Tibial artery (tissue), 4 donors: ENCODE measurements at regions not wholly inside any gene's neighbourhood (a gene's known extent, or its start where the extent isn't known, plus 50 kb on each side); places are given as distances from the start of the nearest gene placed in this dataset.

ENCODE experiments used
- DNase-seq, 2 donors: peaks; one replicate each; pipeline ENCODE4 v3.0.0-alpha.2; 2019
- H3K27ac ChIP-seq, 2 donors: fragments of 200-600 bp; sonication (generic) in 1 of 2; 1 replicate in 1 of 2; 2 replicates in 1 of 2; pipeline ENCODE4 v1.5.1; 2018 to 2019; ENCODE audit warnings: mild to moderate bottlenecking in 1 of 2
- H3K27me3 ChIP-seq, 2 donors: fragments of 200-600 bp; sonication (generic) in 1 of 2; one replicate each; pipeline versions ENCODE4 v1.5.1 to v1.6.0; 2016 to 2019
- H3K36me3 ChIP-seq, 3 donors: fragments of 200-600 bp; sonication (generic) in 2 of 3; one replicate each; pipeline ENCODE4 v1.5.1; 2016 to 2019; ENCODE audit warnings: mild to moderate bottlenecking in 2 of 3
- H3K4me1 ChIP-seq, 4 donors: fragments of 200-600 bp; sonication (generic) in 2 of 4; 1 replicate in 3 of 4; 2 replicates in 1 of 4; pipeline ENCODE4 v1.5.1; 2016 to 2019
- H3K4me3 ChIP-seq, 2 donors: fragments of 200-600 bp; sonication (generic) in 1 of 2; 1 replicate in 1 of 2; 2 replicates in 1 of 2; pipeline ENCODE4 v1.5.1; 2018 to 2019; ENCODE audit warnings: mild to moderate bottlenecking in 2 of 2
- H3K9me3 ChIP-seq, 3 donors: fragments of 200-600 bp; sonication (generic) in 1 of 3; one replicate each; pipeline ENCODE4 v1.5.1; 2016 to 2019
- CTCF ChIP-seq, 2 experiments: fragments of 200-600 bp in 1 of 2; fragments of 450-650 bp in 1 of 2; IDR thresholded peaks; one replicate each; pipeline ENCODE4 v1.5.1; 2017 to 2019; ENCODE audit warnings: antibody characterized with exemption in 2 of 2, mild to moderate bottlenecking in 1 of 2, moderate library complexity in 1 of 2
- intact Hi-C: fragments of 100-400 bp; cut with DNase I; formaldehyde crosslinking; loops from one replicate; pipeline ENCODE4 v1.15.0; 2023; ENCODE audit warnings: low total_unique reads

- intact Hi-C loops = no loop called here
- no peak for DNase-seq
- H3K9me3 ChIP-seq = no peaks in the 10 kb centered on the region
- no peak overlapping the region for H3K27ac ChIP-seq
- no peaks in the 10 kb centered on the region for H3K27me3 ChIP-seq
- no peaks in the 10 kb centered on the region for H3K36me3 ChIP-seq
- no peaks in the 10 kb centered on the region for H3K4me1 ChIP-seq
- H3K4me3 ChIP-seq = no peak overlapping the region
- no peak for TF ChIP-seq CTCF (IDR thresholded peaks at IDR 0.05)
These were observed 615.8 kb downstream of the XIRP2 start for GRCh38 chr2:167504061-167504460.

DNA sequence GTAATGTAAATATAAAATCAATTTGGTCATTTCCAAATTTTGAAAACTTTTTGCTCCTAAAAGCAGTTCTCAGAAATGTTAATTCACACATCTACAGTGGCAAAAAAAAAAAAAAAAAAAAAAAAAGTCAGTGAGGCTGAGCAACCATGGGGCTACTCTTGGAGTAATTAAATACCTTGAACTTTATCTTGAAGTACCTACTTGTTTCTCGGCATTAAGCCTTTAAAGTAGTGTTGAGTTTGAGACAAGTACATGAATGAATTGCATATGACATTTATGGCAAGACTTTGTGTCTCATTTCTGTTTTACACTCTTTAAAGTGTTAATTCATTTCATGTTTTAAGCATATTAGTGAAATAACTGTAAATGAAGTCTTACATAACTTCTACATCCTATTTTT lies 613.3 kb downstream of the XIRP2 start:
- no peaks in the 10 kb centered on the region for H3K36me3 ChIP-seq
- H3K9me3 ChIP-seq = no peaks in the 10 kb centered on the region
- DNase-seq = no peak
- no peaks in the 10 kb centered on the region for H3K27me3 ChIP-seq
- intact Hi-C loops = no loop called here
- H3K4me1 ChIP-seq = no peaks in the 10 kb centered on the region
- H3K4me3 ChIP-seq = no peak overlapping the region
- TF ChIP-seq CTCF (IDR thresholded peaks at IDR 0.05) = no peak
- H3K27ac ChIP-seq = no peak overlapping the region

GRCh38 chr2:167493862-167494261 lies 605.6 kb downstream of the XIRP2 start:
- no peak for DNase-seq
- intact Hi-C loops = no loop called here
- no peak overlapping the region for H3K27ac ChIP-seq
- peaks cover 0 to 31% (median 0%) of the 10 kb centered on the region in 4 donors for H3K4me1 ChIP-seq
- no peak for TF ChIP-seq CTCF (IDR thresholded peaks at IDR 0.05)
- no peaks in the 10 kb centered on the region for H3K9me3 ChIP-seq
- H3K27me3 ChIP-seq = no peaks in the 10 kb centered on the region
- H3K4me3 ChIP-seq = no peak overlapping the region
- no peaks in the 10 kb centered on the region for H3K36me3 ChIP-seq

DNA sequence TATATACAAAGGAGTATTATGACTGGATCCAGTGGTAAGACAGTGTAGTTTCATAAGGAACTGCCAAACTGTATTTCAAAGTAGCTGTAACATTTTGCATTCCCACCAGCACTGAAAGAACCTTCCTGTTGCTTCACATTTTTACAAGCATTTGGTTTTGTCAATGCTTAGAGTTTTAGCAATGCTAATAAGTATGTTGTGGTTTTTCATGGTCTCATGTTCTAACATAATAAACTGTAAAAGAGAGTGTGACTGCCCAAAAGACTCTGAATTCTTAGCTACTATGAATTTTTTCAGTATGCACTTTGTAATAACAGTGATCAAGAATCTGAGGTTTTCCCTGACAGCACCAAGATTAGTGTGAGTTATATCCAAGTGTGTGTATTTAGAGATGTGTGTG lies 604.2 kb downstream of the XIRP2 start:
- intact Hi-C loops = no loop called here
- Histone ChIP-seq H3K4me1 (peaks cover 0 to 31% (median 0%) of the 10 kb centered on the region in 4 donors), H3K36me3 (no peaks in the 10 kb centered on the region), H3K27me3 (no peaks in the 10 kb centered on the region), H3K9me3 (no peaks in the 10 kb centered on the region), H3K4me3 (no peak overlapping the region), H3K27ac (no peak overlapping the region)
- DNase-seq = no peak
- TF ChIP-seq CTCF (IDR thresholded peaks at IDR 0.05) = no peak

DNA sequence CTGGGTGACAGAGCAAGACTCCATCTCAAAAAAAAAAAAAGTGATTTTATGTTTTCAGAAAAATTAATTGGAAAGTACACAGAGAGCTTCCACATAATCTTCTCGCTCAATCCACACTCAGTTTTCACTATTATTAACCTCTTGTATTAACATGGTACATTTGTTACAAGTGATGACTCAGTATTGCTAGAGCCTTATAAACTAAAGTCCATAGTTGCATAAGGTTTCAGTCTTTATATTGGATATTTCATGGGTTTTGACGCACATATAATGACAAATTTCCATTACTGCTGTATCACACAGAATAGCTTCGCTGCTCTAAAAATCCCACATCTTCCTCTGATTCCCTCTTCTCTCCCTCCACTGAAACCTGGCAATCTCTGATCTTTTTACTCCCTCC lies 603.5 kb downstream of the XIRP2 start:
- DNase-seq = no peak
- Histone ChIP-seq H3K36me3 (no peaks in the 10 kb centered on the region), H3K9me3 (no peaks in the 10 kb centered on the region), H3K27ac (no peak overlapping the region), H3K27me3 (no peaks in the 10 kb centered on the region), H3K4me1 (peaks cover 0 to 31% (median 0%) of the 10 kb centered on the region in 4 donors), H3K4me3 (no peak overlapping the region)
- TF ChIP-seq CTCF (IDR thresholded peaks at IDR 0.05) = no peak
- intact Hi-C loops = no loop called here

DNA sequence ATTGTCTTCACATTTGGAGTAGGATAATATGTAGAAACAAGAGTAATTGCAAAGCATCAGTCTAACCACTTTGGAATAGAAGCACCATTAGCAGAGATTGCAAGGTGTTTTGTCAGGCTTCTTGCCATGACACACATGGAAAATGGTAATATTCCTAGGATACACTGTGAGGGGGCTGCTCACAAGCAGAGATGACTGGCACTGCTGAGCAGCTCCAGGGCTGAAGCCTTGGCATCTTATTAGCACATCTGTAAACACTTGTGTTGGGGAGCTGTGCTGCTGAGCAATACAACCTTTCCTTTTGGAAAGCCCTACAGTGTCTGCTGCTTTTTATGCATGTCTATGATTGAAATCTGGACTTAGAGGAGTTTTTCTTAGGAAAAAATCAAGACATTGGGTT lies 602.2 kb downstream of the XIRP2 start:
- no peaks in the 10 kb centered on the region for H3K27me3 ChIP-seq
- H3K4me3 ChIP-seq = no peak overlapping the region
- H3K9me3 ChIP-seq = no peaks in the 10 kb centered on the region
- no peaks in the 10 kb centered on the region for H3K36me3 ChIP-seq
- no peak for TF ChIP-seq CTCF (IDR thresholded peaks at IDR 0.05)
- intact Hi-C loops = no loop called here
- peaks cover 0 to 31% (median 0%) of the 10 kb centered on the region in 4 donors for H3K4me1 ChIP-seq
- DNase-seq = no peak
- H3K27ac ChIP-seq = no peak overlapping the region
